HG03342 (cell line): ENCODE measurements at regions not wholly inside any gene's neighbourhood (a gene's known extent, or its start where the extent isn't known, plus 50 kb on each side); places are given as distances from the start of the nearest gene placed in this dataset.
"Not testable (repeated sequence)": the region's sequence is repeated elsewhere in the genome, so short reads cannot be mapped to it uniquely, and the experiment has no call there.

Experiments used
- ATAC-seq: cut with Tn5 transposase; IDR thresholded peaks from one replicate; pipeline ENCODE4 v1.9.1; 2021; ENCODE audit warnings: mild to moderate bottlenecking, moderate library complexity; ENCODE audit not compliant: unreplicated experiment

DNA sequence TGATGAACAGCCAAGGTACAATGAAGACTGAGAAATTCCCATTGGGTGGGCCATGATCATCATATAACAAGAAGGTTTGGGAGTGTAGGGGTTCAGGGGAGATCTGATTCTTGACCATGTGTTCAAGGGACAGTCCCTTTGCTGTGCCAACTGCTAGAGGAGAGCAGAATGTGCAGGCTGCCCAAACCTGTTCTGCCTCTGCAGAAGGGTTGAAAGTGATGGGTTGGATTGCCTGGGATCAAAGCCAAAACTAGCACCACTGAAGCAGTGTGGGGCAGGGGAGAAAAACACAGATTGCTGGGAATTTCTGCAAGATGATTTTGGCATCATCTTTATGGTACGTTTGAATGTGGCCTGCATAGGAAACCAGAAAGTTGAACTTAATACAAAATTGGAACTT, 303.9 kb downstream of the OTUD1 start:
- ATAC-seq: peak; percentile 14

DNA sequence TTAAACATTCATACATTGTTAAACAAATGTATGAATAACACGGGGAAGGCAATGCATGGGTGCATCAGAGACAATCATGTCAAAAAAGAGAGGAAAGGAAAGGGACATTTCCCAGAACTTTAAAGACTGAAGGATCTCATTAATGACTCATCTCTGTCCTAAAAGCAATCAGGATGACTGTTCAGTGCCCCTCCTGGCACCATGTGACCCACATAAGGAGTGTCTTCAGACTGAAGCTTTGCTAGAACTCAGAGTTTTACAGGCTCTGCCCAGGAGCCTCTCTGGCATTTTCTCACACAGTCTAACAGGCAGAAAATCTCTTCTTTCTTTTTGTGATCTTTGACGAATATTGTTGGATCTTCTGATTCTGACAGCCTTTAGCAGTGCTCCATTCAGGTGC, 315.3 kb downstream of the OTUD1 start:
- no peak for ATAC-seq

DNA sequence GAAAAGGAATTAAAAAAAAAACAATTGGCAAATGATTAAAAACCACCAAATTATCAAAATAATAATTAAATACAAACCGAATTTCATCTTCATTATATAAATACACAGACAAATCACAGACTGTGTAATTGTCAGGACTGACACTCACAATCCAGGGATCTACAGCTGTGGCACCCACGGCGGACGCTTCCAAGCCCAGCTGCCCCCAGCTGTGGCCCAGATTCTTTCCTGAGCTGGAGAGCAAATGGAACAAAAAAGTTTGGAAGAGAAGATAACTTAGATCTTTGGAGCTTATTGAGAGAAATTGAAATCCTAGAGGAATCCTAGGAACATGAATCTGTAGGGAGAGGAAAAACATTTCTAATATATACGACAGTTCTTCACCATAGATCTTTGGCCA, 316.1 kb downstream of the OTUD1 start:
- no peak for ATAC-seq

DNA sequence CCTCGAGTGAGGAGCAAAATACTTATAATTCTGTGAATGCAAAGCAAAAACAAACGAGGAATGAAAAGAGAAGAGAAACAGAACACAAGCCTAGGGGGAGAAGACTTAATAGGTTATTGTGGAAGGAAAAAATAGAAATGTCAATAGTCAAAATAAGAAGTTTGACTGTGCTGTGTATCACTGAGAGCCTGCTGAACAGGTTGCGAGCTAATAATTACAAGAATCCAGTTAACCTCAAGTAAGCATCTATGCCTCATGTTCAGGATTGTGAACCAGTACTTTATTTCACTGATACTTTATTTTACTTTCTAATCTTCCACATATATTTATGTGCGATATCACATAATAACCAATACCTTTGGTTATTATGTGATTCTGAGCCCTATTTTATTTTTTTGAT, 316.7 kb downstream of the OTUD1 start:
- no peak for ATAC-seq

DNA sequence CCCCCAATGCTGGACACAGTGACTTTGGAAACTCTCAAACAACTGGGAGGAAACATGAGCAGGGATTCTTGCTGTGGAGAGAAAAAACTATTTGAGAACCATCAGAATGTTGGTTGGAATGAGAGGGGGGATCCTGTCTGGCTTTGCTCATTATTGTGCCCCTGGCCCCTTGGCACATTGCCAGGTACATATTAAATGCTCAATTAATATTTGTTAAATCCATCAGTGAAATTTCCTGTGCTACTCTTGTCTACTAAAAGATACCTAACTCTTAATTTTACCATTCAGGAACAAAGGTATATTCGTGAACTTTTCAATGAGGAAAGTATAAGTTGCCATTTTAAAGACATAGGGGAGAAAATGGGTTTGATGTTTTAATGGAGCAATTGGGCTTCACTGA, 329.4 kb downstream of the OTUD1 start:
- no peak for ATAC-seq

DNA sequence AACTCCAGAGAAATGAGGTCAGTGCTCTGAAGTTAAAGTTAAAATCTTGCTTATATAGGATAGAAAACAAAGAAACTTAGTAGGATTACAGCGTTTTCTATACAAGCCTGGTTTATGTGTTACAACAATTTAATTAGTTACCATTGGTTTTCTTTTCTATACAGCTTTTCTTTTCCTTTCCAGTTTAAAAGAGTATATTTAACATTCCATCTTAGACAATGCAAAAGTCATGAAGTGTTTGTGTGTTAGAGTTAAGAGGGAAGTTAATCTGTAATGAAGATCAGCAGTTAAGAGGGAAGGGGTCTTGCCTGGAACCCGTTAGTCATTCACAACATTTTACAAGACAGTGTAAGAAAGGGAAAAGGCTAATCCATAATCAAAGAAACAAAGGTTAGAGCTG, 338.3 kb downstream of the OTUD1 start:
- no peak for ATAC-seq

DNA sequence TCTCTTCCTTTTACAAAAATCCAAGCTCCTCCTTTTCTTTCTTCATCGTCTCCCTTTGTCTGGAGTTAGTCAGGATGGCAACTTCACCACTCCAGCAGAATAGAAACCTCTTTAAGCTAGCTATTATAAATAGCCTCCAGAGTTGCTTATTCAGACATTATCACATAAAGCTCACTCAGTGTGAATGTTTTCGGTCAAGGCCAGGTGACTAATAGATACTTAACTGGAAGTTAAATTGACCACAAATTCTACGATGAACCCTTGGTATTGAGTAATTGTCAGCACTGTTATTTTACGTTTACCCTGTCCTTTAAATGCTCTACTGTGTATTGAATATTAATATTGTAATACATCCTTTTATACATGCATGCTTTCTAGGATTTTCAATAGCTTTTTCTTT, 340.4 kb downstream of the OTUD1 start:
- no peak for ATAC-seq

DNA sequence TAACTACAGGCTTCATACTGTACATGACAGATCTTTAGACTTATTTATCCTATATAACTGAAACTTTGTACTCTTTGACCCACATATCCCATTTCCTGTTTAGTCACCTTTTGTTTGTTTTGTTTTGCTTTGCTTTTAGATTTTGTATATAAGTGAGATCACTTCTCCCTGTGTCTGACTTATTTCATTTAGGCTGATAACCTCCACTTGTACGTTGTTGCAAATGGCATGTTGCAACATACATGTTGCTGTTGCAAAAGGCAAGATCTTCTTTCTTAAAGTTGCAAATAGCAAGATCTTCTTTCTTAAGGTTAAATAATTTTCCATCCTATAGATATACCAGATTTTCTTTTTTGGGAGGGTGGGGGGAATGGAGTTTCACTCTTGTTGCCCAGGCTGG, 341.5 kb downstream of the OTUD1 start:
- ATAC-seq: no peak

DNA sequence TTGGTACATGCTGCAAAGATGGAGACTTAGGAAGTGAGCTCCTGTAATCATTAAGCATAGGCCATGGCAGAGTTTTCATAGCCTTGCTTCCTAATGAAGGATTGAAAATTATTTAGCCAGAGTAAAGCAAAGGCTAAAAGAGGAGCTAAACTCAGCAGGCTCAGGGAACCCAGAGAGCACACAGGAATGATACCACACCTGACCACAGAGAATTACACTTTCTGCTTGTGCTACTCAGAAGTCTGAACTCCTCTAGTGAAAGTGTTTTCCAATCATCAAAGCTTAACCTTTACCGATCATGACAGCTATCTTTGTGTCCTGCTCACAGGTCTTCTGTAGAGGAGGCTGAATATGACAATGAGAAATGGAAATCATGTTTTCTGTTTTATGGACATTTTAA, 347.7 kb downstream of the OTUD1 start:
- ATAC-seq: no peak

DNA sequence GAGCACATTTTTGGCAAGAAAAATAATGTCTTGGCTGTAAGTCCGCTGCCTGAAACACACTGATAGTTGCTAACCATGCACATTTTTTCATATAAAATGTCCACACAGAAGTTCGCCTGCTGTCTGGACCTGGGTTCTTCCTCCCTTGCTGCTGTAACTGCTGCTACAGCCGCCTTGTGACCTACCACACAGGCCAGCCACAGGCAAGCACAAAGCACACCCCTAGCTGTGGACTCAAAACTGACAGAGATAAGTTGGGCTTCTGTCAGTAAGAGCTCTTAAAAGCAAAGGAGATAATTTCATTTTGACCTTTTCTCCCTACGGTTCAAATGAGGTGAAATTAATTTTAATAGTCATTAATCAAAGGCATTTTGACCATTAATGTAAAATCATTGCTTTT, 354.7 kb downstream of the OTUD1 start:
- no peak for ATAC-seq

DNA sequence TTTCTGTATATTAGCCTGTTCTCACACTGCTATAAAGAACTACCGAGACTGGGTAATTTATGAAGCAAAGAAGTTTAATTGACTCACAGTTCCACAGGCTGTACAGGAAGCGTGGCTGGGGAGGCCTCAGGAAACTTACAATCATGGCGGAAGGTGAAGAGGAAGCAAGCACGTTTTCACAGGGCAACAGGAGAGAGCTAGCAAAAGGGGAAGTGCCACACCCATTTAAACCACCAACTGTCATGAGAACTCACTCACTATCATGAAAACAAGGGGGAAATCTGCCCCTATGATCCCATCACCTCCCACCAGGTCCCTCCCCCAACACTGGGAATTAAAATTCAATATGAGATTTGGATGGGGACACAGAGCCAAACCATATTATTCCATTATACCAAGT, 358.6 kb downstream of the OTUD1 start:
- ATAC-seq: not testable (repeated sequence)

DNA sequence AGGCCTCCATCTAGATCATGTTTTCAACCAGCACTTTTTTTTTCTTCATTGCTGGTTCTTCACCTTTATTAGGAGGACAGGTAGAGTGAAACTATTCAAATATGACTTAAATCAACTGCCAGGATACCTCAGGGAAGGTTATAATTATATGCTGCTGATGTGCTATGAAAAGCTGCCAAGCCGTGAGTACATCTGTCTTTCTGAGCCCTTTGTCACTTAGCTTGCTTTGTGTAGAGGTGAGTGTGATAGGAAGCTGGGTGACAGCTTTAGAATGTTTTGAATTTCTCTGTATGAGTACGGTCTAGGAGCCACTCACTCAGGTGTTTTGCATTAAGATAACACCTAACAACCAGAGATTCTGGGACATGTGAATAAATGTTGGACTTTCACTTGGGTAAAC, 365.2 kb downstream of the OTUD1 start:
- no peak for ATAC-seq

DNA sequence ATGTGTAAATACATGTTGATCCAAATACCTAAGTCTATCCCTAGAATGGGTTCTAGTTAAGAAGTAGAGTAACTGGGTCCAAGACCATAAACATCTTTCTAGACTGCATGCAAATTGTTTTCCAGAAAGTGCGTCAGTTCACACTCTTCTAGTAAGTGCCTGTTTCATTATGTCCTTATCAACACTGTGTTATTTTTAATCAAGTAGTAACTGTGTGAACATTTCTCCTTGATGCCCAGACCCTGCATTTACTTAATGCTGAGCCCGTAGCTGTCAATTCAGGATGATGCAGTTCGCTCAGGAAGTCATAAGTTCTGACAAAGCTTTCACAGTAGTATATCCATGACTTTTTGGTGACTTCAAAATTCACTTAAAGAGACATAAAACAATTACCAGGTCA, 374.8 kb downstream of the OTUD1 start:
- no peak for ATAC-seq

DNA sequence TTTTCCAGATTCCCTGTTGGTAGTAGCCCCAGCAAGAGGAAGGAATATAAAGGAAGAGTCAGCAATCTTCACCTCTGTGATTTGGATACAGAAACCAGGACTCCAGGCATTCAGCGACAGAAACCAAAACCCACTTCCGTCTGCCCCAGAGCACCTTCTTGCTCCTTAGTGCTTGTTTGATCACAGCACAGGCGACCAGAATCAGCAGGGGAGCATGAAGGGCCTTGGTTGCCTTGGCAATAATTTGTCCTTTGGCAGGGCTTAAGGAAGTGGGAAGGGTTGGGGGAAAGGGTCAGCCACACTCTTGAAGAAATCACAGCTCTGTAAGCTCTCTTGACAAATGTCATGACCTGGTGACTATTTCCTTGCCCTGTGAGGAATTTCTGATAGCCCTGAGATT, 379.6 kb downstream of the OTUD1 start:
- ATAC-seq: no peak

DNA sequence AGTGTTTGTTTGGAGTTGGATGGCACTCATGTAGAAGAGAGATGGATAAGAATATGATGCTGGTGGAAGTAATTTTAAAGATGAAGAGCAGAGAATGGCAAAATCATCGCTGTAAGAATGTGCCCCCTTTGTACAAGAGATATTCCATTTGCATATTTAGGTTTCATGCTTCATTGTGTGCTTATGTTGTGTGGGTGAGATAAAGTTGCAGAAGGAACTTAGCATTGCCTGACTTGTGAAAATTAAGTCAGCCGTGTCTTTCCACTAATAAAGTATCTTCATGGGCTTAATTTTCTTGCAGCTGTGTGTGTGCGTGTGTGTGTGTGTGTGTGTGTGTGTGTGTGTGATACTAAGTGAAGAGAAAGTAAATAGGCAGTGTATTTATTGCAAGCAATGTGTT, 381.9 kb downstream of the OTUD1 start:
- ATAC-seq: no peak

DNA sequence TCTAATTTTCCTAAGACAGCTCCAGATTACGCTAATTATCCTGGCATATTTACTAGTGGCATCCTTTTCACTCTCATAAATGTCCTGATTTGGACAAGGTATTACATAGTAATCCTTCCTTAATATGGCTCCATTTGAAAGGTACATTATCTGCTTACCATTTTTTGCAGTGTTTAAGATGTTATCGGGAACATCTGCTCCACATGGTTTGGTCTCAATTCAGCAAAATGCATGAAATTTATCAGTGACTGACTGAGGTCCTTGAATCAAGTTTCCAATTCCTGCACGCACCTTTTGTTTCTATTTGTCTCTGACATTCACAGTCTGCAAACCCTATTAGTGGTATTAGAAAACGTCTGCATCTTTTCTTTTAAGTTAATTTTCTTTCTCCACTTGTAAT, 384.1 kb upstream of the KIAA1217 start:
- ATAC-seq: no peak

DNA sequence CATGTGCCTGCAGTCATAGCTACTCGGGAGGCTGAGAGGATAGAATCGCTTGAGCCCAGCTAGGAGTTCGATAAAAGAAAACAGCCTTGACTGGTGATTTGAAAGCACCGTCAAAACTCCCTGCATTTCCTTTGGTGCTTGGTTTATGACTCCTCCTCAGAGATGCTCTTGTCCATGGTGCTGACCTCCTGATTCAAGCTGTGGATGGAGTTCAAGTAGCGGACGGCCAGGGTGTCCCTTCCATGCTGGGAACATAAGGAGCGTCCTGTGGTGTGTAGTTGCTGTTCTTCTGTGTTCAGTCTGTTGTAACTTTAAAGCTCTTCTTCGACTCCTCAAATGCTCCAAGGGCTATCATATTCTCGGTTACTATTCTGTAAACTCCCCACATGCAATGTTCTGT, 382.5 kb upstream of the KIAA1217 start:
- no peak for ATAC-seq

DNA sequence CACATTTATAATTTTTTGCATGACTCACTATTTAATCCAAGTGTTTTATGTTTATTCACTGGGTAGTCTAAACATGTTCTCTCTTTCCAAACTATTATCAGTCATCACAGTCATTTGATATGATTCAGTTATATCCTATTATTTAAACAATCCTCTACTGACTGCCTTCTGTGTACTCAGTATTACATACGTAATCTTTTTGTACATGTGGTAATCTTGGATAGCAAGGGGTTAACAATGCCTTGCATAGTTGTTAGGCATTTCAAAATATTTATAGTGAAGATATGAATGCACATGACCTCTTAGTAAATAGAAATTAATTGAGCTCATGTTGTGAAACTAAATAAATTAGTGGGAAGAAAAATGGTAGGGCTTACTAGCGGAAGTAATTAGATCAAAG, 379.4 kb upstream of the KIAA1217 start:
- ATAC-seq: no peak

DNA sequence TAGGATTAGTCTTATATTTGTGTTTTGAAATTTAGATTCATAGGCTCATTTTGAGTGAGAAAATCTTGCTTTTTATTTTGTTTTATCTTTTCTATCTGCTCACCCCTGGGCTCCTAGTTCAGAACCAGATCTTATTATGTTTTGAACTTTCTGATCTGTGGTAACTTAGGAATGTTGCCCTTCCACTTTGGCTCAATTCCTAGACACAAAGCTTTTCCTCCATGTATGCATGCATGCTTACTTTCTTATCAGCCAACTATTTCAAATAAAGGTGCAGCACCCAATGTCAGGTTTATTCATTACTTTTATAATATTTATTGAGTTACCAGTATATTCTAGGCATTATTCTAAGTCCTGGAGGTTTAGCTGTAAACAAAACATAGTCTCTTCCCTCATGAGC, 374.8 kb upstream of the KIAA1217 start:
- ATAC-seq: no peak

DNA sequence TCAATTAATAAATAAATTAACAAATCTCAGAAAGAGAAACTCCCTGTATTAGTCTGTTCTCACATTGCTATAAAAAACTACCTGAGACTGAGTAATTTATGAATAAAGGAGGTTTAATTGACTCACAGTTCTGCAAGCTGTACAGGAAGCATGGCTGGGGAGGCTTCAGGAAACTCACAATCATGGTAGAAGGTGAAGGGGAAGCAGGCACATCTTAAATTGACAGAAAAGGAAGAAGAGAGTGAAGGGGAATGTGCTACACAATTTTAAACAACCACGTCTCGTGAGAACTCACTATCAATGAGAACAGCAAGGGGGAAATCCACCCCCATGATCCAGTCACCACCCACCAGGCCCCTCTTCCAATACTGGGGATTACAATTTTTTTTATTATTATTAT, 358.3 kb upstream of the KIAA1217 start:
- ATAC-seq: no peak

DNA sequence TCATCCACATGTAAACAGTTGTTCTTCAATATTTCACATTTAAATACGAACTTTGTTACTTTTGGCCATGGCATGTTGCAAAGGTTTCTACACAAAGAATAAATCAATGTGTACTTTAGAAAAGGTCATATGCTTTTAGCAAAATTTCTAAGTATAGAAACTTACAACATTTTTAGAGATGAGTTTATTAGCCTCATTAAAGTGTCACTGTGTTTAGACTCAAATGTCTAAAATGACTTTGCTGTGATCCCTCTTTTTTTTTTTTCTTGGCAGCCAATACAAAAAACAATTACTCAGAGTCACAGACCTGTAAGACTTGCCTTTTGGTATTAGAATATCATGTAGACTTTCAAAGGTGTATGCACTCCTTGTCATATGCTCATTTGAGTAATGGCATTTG, 349.3 kb upstream of the KIAA1217 start:
- ATAC-seq: no peak

DNA sequence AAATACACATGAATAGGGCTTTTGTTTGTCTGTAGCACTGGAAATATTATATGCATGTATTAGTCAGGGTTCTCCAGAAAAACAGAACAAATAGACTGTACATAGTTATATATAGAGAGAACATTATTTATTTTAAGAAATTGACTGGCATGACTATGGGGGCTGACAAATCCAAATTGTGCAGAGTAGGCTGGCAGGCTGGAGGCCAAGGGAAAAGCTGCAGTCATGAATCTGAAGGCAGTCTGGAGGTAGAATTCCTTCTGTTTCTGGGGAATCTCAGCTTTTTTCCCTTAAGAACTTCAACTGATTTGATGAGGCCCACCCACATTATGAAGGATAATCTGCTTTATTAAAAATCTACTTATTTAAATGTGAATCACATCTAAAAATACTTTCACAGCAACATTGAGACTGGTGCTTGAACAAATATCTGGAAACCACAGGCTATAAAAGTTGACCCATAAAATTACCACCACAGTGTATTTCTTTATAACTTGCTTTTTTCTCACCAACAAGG, 344.2 kb upstream of the KIAA1217 start:
- ATAC-seq: no peak

DNA sequence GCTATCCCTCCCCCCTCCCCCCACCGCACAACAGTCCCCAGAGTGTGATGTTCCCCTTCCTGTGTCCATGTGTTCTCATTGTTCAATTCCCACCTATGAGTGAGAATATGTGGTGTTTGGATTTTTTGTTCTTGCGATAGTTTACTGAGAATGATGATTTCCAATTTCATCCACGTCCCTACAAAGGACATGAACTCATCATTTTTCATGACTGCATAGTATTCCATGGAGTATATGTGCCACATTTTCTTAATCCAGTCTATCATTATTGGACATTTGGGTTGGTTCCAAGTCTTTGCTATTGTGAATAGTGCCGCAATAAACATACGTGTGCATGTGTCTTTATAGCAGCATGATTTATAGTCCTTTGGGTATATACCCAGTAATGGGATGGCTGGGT, 342.0 kb upstream of the KIAA1217 start:
- ATAC-seq: not testable (repeated sequence)

DNA sequence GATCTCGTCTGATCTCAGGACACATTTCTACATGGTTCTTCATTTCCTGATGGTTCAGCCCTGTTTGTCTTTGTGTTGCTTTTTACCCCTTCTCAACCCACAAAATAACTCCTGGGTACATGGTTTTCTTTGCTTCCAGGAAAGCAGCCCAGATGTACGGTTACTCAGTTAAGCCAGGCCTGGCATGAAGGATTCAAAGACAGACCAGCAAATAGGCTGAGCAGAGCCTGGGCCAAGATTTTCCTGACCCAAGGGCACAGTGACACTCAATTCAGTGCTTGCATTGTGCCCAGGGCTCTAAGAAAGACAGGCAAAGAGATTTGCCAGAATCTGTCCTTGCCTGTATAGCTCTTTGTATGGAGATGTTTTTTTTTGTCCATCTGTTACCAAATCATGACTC, 340.8 kb upstream of the KIAA1217 start:
- ATAC-seq: no peak
